ENCODE measurements at regions not wholly inside any gene's neighbourhood (a gene's known extent, or its start where the extent isn't known, plus 50 kb on each side); places are given as distances from the start of the nearest gene placed in this dataset.

DNA sequence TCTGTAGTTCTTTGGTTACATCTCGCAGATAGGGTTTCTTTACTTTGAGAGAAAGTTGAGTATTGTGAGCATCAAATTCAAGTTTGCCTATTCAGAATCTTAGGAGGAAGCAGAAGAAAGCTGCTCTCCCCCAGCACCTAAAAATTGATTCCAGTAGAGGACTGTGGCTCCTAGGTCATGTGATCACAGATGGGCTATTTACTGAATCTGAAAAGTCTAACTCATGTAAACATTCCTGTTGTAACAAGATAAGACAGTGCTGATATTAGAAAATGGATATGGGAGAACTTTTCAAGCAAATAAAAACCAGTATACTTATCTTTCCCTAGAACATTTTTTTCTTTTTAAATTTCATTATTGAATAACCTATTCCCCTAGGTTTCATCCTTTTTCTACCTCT lies 308.4 kb upstream of the SLITRK3 start:
- Histone ChIP-seq H4K20me1 (ENCODE audit: insufficient read depth, low read length) (no peaks in the 10 kb centered on the region), H3K9me1 (ENCODE audit: insufficient read depth, low read length) (no peaks in the 10 kb centered on the region), H3K14ac (replicated peaks; ENCODE audit: low read depth, low read length) (no peak overlapping the region), H3K79me1 (ENCODE audit: low read depth in 1 of 2, low read length in 2 of 2) (no peaks in the 10 kb centered on the region), H3K4me2 (ENCODE audit: low read depth, low read length) (no peak overlapping the region), H3K4me3 (ENCODE audit: insufficient read depth, low read depth, low read length) (no peak overlapping the region), H2BK15ac (ENCODE audit: low read depth, low read length) (no peak overlapping the region), H3K27me3 (ENCODE audit: control insufficient read depth, insufficient read depth, low read length) (no peaks in the 10 kb centered on the region), H3K4me1 (ENCODE audit: control insufficient read depth, insufficient read depth, low read length) (no peaks in the 10 kb centered on the region), H3K9me3 (ENCODE audit: control insufficient read depth, insufficient read depth, low read length) (peaks cover 2% of the 10 kb centered on the region; the same call in 1 of the 2 replicates), H4K91ac (ENCODE audit: insufficient read depth, low read depth, low read length) (no peak overlapping the region), H2AFZ (replicated peaks; ENCODE audit: low read length, poor library complexity) (no peak overlapping the region), H3K36me3 (ENCODE audit: control insufficient read depth, insufficient read depth, low read length) (no peaks in the 10 kb centered on the region), H2AK5ac (ENCODE audit: low read depth, low read length) (no peak overlapping the region), H3K4ac (ENCODE audit: low read depth, low read length) (no peak overlapping the region), H3K23ac (ENCODE audit: low read depth, low read length) (no peak overlapping the region), H3K9ac (ENCODE audit: low read depth, low read length) (no peak overlapping the region), H2BK120ac (ENCODE audit: low read depth, low read length) (no peak overlapping the region), H4K5ac (ENCODE audit: low read depth, low read length) (no peak overlapping the region), H2BK5ac (ENCODE audit: low read depth, low read length, poor library complexity, severe bottlenecking) (no peak overlapping the region), H2AK9ac (replicated peaks; ENCODE audit: low read depth, low read length, poor library complexity) (no peak overlapping the region), H2BK20ac (ENCODE audit: low read depth, low read length) (no peak overlapping the region), H3K56ac (ENCODE audit: extremely low read depth, insufficient read depth, low read length) (no peak overlapping the region), H4K8ac (ENCODE audit: low read depth in 2 of 2, low read length in 2 of 2) (no peak overlapping the region), H3K27ac (ENCODE audit: insufficient read depth, low read length) (no peak overlapping the region), H3K18ac (ENCODE audit: low read depth, low read length) (no peak overlapping the region)
- intact Hi-C loops (cut with micrococcal nuclease): no loop called here
- dilution Hi-C loops (cut with HindIII; ENCODE audit: low sequenced_read_pairs, unreplicated experiment): no loop called here
- in situ Hi-C loops (cut with MboI; ENCODE audit: low sequenced_read_pairs): no loop called here
- DNase-seq: no peak
- BruUV-seq (replicated peaks): no TSS peak
- POLR2A ChIA-PET (ENCODE audit: unreplicated experiment): no interaction called here
- CTCF ChIA-PET: no interaction called here
- WGBS, 2 experiments (ENCODE audit: extremely low coverage in 2 of 2, insufficient read length in 1 of 2): no CpG with 5 or more reads among the region's 1 CpG
- ATAC-seq (ENCODE audit: low read depth): no peak
- no peak for TF ChIP-seq MAZ (IDR thresholded peaks at IDR 0.05; ENCODE audit: borderline replicate concordance, low read depth, low read length)
- TF ChIP-seq, protein P1, sequence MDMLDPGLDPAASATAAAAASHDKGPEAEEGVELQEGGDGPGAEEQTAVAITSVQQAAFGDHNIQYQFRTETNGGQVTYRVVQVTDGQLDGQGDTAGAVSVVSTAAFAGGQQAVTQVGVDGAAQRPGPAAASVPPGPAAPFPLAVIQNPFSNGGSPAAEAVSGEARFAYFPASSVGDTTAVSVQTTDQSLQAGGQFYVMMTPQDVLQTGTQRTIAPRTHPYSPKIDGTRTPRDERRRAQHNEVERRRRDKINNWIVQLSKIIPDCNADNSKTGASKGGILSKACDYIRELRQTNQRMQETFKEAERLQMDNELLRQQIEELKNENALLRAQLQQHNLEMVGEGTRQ (IDR thresholded peaks at IDR 0.05; ENCODE audit: low read depth, low read length): no peak
- no peak for TF ChIP-seq RCOR1 (IDR thresholded peaks at IDR 0.05; ENCODE audit: insufficient replicate concordance, low read length)
- no peak for TF ChIP-seq MAFK (IDR thresholded peaks at IDR 0.05; ENCODE audit: low read depth, low read length)
- TF ChIP-seq CHD1 (IDR thresholded peaks at IDR 0.05; ENCODE audit: low read depth, low read length): no peak
- no peak for TF ChIP-seq BHLHE40 (IDR thresholded peaks at IDR 0.05; ENCODE audit: low read depth, low read length)
- no peak for TF ChIP-seq SMC3 (IDR thresholded peaks at IDR 0.05; ENCODE audit: low read depth, low read length)
- TF ChIP-seq MXI1 (IDR thresholded peaks at IDR 0.05; ENCODE audit: borderline replicate concordance, low read depth, low read length): no peak
- no peak for TF ChIP-seq RAD21 (IDR thresholded peaks at IDR 0.05; ENCODE audit: low read length)
- TF ChIP-seq POLR2A (IDR thresholded peaks at IDR 0.05; ENCODE audit: low read depth, low read length): no peak
- no peak for TF ChIP-seq CEBPB (IDR thresholded peaks at IDR 0.05; ENCODE audit: low read depth, low read length)
- TF ChIP-seq FOS (IDR thresholded peaks at IDR 0.05; ENCODE audit: low read depth, low read length): no peak
- TF ChIP-seq, protein P2, sequence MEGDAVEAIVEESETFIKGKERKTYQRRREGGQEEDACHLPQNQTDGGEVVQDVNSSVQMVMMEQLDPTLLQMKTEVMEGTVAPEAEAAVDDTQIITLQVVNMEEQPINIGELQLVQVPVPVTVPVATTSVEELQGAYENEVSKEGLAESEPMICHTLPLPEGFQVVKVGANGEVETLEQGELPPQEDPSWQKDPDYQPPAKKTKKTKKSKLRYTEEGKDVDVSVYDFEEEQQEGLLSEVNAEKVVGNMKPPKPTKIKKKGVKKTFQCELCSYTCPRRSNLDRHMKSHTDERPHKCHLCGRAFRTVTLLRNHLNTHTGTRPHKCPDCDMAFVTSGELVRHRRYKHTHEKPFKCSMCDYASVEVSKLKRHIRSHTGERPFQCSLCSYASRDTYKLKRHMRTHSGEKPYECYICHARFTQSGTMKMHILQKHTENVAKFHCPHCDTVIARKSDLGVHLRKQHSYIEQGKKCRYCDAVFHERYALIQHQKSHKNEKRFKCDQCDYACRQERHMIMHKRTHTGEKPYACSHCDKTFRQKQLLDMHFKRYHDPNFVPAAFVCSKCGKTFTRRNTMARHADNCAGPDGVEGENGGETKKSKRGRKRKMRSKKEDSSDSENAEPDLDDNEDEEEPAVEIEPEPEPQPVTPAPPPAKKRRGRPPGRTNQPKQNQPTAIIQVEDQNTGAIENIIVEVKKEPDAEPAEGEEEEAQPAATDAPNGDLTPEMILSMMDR (conservative IDR thresholded peaks at IDR 0.05; ENCODE audit: low read depth, low read length): no peak

Data from IMR-90 (cell line).